ENCODE measurements at regions not wholly inside any gene's neighbourhood (a gene's known extent, or its start where the extent isn't known, plus 50 kb on each side); places are given as distances from the start of the nearest gene placed in this dataset.

DNA sequence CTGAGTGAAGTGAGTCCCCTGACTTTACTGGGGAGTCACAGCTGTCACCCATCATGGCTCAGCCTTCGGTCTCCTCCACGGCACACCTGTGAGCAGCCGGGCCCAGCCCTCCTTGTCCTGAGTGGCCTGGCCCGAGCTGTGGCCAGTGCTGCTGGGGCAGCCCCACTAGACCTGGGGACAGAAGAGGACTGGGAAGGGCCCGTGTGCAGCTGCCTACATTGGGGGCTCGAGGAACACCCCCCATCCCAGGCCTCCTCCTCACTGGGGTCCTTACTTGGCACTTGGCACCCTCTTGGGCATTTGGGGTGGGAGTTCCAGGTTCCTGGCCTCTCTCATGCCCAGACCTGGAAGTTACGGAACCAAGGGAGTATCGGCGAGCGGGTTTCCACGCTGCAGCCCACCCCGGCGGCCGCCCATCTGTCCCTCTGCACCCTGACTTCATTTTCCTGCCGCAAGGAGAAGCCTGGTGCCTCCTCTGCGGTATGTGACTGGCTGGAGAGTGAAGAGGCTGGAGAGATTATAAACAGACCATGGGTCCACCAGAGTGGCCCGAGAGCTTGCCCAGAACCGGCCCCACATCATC, 179.7 kb downstream of the KIF26A start:
- ChIA-PET CTCF (no interaction called here), POLR2A (no interaction called here)
- Histone ChIP-seq H3K9me3 (ENCODE audit: control insufficient read depth, insufficient read depth, low read depth, low read length) (no peaks in the 10 kb centered on the region), H3K36me3 (ENCODE audit: control insufficient read depth in 2 of 2, insufficient read depth in 1 of 2, low read length in 2 of 2) (no peaks in the 10 kb centered on the region), H3K27ac (ENCODE audit: extremely low read depth, low read depth, low read length) (no peak overlapping the region), H3K4me3 (ENCODE audit: low read depth, low read length) (no peak overlapping the region), H3K4me1 (ENCODE audit: control insufficient read depth, insufficient read depth, low read length) (no peaks in the 10 kb centered on the region)
- TF ChIP-seq ZNF544 (tag by site-specific recombination; IDR thresholded peaks at IDR 0.05) (no peak), OVOL3 (tag by site-specific recombination; IDR thresholded peaks at IDR 0.05) (no peak), PRDM1 (tag by site-specific recombination; IDR thresholded peaks at IDR 0.05) (no peak), ZSCAN4 (tag by site-specific recombination; IDR thresholded peaks at IDR 0.05) (no peak), ZNF555 (tag by site-specific recombination; conservative IDR thresholded peaks at IDR 0.05) (no peak), AEBP2 (tag by site-specific recombination; IDR thresholded peaks at IDR 0.05; ENCODE audit: borderline replicate concordance) (no peak)

GRCh38 chr14:104318558-104319490, 180.4 kb downstream of the KIF26A start:
- ChIA-PET POLR2A (no interaction called here), CTCF (interaction anchor here (0.8 kb wide), 1 partner anchor 36 kb away, joined by 3 read pairs; no protein-coding TSS in a partner anchor)
- H3K9me3 ChIP-seq (ENCODE audit: control insufficient read depth, insufficient read depth, low read depth, low read length): no peaks in the 10 kb centered on the region
- H3K27ac ChIP-seq (ENCODE audit: extremely low read depth, low read depth, low read length): no peak overlapping the region
- no peaks in the 10 kb centered on the region for H3K4me1 ChIP-seq (ENCODE audit: control insufficient read depth, insufficient read depth, low read length)
- H3K36me3 ChIP-seq (ENCODE audit: control insufficient read depth in 2 of 2, insufficient read depth in 1 of 2, low read length in 2 of 2): no peaks in the 10 kb centered on the region
- H3K4me3 ChIP-seq (ENCODE audit: low read depth, low read length): no peak overlapping the region
- TF ChIP-seq KLF7 (tag by site-specific recombination; IDR thresholded peaks at IDR 0.05; ENCODE audit: borderline replicate concordance) (no peak), ZIC2 (tag by site-specific recombination; IDR thresholded peaks at IDR 0.05) (peak; percentile 77), ZNF426 (tag by site-specific recombination; IDR thresholded peaks at IDR 0.05) (no peak)
- TF ChIP-seq, protein P1, sequence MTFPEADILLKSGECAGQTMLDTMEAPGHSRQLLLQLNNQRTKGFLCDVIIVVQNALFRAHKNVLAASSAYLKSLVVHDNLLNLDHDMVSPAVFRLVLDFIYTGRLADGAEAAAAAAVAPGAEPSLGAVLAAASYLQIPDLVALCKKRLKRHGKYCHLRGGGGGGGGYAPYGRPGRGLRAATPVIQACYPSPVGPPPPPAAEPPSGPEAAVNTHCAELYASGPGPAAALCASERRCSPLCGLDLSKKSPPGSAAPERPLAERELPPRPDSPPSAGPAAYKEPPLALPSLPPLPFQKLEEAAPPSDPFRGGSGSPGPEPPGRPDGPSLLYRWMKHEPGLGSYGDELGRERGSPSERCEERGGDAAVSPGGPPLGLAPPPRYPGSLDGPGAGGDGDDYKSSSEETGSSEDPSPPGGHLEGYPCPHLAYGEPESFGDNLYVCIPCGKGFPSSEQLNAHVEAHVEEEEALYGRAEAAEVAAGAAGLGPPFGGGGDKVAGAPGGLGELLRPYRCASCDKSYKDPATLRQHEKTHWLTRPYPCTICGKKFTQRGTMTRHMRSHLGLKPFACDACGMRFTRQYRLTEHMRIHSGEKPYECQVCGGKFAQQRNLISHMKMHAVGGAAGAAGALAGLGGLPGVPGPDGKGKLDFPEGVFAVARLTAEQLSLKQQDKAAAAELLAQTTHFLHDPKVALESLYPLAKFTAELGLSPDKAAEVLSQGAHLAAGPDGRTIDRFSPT (tag by site-specific recombination; IDR thresholded peaks at IDR 0.05): peak; percentile 68

- CTCF ChIA-PET: no interaction called here
- no peak overlapping the region for H3K27ac ChIP-seq (ENCODE audit: extremely low read depth, low read depth, low read length)
- TF ChIP-seq ZNF138 (tag by site-specific recombination; IDR thresholded peaks at IDR 0.05; ENCODE audit: borderline replicate concordance) (no peak), ZFP41 (tag by site-specific recombination; IDR thresholded peaks at IDR 0.05; ENCODE audit: borderline replicate concordance) (no peak), ZBTB17 (tag by site-specific recombination; IDR thresholded peaks at IDR 0.05) (no peak)
- TF ChIP-seq, protein P2, sequence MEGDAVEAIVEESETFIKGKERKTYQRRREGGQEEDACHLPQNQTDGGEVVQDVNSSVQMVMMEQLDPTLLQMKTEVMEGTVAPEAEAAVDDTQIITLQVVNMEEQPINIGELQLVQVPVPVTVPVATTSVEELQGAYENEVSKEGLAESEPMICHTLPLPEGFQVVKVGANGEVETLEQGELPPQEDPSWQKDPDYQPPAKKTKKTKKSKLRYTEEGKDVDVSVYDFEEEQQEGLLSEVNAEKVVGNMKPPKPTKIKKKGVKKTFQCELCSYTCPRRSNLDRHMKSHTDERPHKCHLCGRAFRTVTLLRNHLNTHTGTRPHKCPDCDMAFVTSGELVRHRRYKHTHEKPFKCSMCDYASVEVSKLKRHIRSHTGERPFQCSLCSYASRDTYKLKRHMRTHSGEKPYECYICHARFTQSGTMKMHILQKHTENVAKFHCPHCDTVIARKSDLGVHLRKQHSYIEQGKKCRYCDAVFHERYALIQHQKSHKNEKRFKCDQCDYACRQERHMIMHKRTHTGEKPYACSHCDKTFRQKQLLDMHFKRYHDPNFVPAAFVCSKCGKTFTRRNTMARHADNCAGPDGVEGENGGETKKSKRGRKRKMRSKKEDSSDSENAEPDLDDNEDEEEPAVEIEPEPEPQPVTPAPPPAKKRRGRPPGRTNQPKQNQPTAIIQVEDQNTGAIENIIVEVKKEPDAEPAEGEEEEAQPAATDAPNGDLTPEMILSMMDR (tag by site-specific recombination; IDR thresholded peaks at IDR 0.05): no peak
- TF ChIP-seq, protein P3, sequence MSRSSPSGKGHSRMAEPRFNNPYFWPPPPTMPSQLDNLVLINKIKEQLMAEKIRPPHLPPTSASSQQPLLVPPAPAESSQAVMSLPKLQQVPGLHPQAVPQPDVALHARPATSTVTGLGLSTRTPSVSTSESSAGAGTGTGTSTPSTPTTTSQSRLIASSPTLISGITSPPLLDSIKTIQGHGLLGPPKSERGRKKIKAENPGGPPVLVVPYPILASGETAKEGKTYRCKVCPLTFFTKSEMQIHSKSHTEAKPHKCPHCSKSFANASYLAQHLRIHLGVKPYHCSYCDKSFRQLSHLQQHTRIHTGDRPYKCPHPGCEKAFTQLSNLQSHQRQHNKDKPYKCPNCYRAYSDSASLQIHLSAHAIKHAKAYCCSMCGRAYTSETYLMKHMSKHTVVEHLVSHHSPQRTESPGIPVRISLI (tag by site-specific recombination; IDR thresholded peaks at IDR 0.05): no peak
- TF ChIP-seq, protein P4, sequence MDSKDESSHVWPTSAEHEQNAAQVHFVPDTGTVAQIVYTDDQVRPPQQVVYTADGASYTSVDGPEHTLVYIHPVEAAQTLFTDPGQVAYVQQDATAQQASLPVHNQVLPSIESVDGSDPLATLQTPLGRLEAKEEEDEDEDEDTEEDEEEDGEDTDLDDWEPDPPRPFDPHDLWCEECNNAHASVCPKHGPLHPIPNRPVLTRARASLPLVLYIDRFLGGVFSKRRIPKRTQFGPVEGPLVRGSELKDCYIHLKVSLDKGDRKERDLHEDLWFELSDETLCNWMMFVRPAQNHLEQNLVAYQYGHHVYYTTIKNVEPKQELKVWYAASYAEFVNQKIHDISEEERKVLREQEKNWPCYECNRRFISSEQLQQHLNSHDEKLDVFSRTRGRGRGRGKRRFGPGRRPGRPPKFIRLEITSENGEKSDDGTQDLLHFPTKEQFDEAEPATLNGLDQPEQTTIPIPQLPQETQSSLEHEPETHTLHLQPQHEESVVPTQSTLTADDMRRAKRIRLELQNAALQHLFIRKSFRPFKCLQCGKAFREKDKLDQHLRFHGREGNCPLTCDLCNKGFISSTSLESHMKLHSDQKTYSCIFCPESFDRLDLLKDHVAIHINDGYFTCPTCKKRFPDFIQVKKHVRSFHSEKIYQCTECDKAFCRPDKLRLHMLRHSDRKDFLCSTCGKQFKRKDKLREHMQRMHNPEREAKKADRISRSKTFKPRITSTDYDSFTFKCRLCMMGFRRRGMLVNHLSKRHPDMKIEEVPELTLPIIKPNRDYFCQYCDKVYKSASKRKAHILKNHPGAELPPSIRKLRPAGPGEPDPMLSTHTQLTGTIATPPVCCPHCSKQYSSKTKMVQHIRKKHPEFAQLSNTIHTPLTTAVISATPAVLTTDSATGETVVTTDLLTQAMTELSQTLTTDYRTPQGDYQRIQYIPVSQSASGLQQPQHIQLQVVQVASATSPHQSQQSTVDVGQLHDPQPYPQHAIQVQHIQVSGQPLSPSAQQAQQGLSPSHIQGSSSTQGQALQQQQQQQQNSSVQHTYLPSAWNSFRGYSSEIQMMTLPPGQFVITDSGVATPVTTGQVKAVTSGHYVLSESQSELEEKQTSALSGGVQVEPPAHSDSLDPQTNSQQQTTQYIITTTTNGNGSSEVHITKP (tag by site-specific recombination; IDR thresholded peaks at IDR 0.05): no peak
These were observed 181.3 kb downstream of the KIF26A start for GRCh38 chr14:104319491-104320241.

More at GRCh38 chr14:104319491-104320241, 181.3 kb downstream of the KIF26A start:
- no peaks in the 10 kb centered on the region for H3K36me3 ChIP-seq (ENCODE audit: control insufficient read depth in 2 of 2, insufficient read depth in 1 of 2, low read length in 2 of 2)
- H3K4me3 ChIP-seq (ENCODE audit: low read depth, low read length): no peak overlapping the region
- H3K4me1 ChIP-seq (ENCODE audit: control insufficient read depth, insufficient read depth, low read length): no peaks in the 10 kb centered on the region
- POLR2A ChIA-PET: no interaction called here
- H3K9me3 ChIP-seq (ENCODE audit: control insufficient read depth, insufficient read depth, low read depth, low read length): no peaks in the 10 kb centered on the region

Measured in HEK293 (cell line).